ENCODE measurements at regions not wholly inside any gene's neighbourhood (a gene's known extent, or its start where the extent isn't known, plus 50 kb on each side); places are given as distances from the start of the nearest gene placed in this dataset.
"Not testable (repeated sequence)": the region's sequence is repeated elsewhere in the genome, so short reads cannot be mapped to it uniquely, and the experiment has no call there.

GRCh38 chr5:63101870-63102269 lies 523.3 kb downstream of the LRRC70 start:
- no CpG with 5 or more reads among the region's 1 CpG for WGBS (ENCODE audit: insufficient coverage)
- no peaks in the 10 kb centered on the region for H3K27me3 ChIP-seq (ENCODE audit: control insufficient read depth, insufficient read depth, low read length)
- no peaks in the 10 kb centered on the region for H3K36me3 ChIP-seq (ENCODE audit: control insufficient read depth, insufficient read depth, low read length)
- H3K9me3 ChIP-seq (ENCODE audit: control insufficient read depth, insufficient read depth, low read length): peaks cover 1% of the 10 kb centered on the region
- no peaks in the 10 kb centered on the region for H3K4me1 ChIP-seq (ENCODE audit: control insufficient read depth, insufficient read depth, low read length)
- no peak overlapping the region for H3K27ac ChIP-seq (ENCODE audit: low read depth, low read length)
- no peak for DNase-seq (ENCODE audit: low read depth in 4 of 6, low spot score in 6 of 6)
- no peak overlapping the region for H3K4me3 ChIP-seq (ENCODE audit: low read depth, low read length)

GRCh38 chr5:63097286-63097685 lies 518.7 kb downstream of the LRRC70 start:
- H3K9me3 ChIP-seq (ENCODE audit: control insufficient read depth, insufficient read depth, low read length): peaks cover 1% of the 10 kb centered on the region
- no peaks in the 10 kb centered on the region for H3K4me1 ChIP-seq (ENCODE audit: control insufficient read depth, insufficient read depth, low read length)
- H3K36me3 ChIP-seq (ENCODE audit: control insufficient read depth, insufficient read depth, low read length): no peaks in the 10 kb centered on the region
- peak overlapping the region; percentile 25 for H3K27ac ChIP-seq (ENCODE audit: low read depth, low read length)
- no peak overlapping the region for H3K4me3 ChIP-seq (ENCODE audit: low read depth, low read length)
- no peaks in the 10 kb centered on the region for H3K27me3 ChIP-seq (ENCODE audit: control insufficient read depth, insufficient read depth, low read length)
- no peak for DNase-seq (ENCODE audit: low read depth in 4 of 6, low spot score in 6 of 6)
- no CpG with 5 or more reads among the region's 1 CpG for WGBS (ENCODE audit: insufficient coverage)

DNA sequence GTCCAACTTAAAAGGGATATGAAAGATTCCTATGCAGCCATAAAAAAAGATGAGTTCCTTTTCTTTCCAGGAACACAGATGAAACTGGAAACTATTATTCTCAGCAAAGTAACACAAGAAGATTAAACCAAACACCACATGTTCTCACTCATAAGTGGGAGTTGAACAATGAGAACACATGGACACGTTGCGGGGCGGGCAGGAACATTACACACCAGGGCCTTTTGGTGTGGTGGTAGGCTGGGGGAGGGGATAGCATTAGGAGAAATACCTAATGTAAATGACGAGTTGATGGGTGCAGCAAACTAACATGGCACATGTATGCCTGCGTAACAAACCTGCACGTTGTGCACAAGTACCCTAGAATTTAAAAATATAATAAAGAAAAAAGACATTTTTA lies 516.1 kb downstream of the LRRC70 start:
- no peak overlapping the region for H3K27ac ChIP-seq (ENCODE audit: low read depth, low read length)
- peaks cover 1% of the 10 kb centered on the region for H3K9me3 ChIP-seq (ENCODE audit: control insufficient read depth, insufficient read depth, low read length)
- H3K4me1 ChIP-seq (ENCODE audit: control insufficient read depth, insufficient read depth, low read length): no peaks in the 10 kb centered on the region
- no peak for DNase-seq (ENCODE audit: low read depth in 4 of 6, low spot score in 6 of 6)
- 90% methylated on average over 2 of the region's 6 CpGs for WGBS (ENCODE audit: insufficient coverage)
- H3K36me3 ChIP-seq (ENCODE audit: control insufficient read depth, insufficient read depth, low read length): no peaks in the 10 kb centered on the region
- no peak overlapping the region for H3K4me3 ChIP-seq (ENCODE audit: low read depth, low read length)
- no peaks in the 10 kb centered on the region for H3K27me3 ChIP-seq (ENCODE audit: control insufficient read depth, insufficient read depth, low read length)

GRCh38 chr5:63089147-63089546 lies 510.5 kb downstream of the LRRC70 start:
- Histone ChIP-seq H3K27me3 (ENCODE audit: control insufficient read depth, insufficient read depth, low read length) (no peaks in the 10 kb centered on the region), H3K9me3 (ENCODE audit: control insufficient read depth, insufficient read depth, low read length) (no peaks in the 10 kb centered on the region), H3K36me3 (ENCODE audit: control insufficient read depth, insufficient read depth, low read length) (no peaks in the 10 kb centered on the region), H3K4me3 (ENCODE audit: low read depth, low read length) (no peak overlapping the region), H3K4me1 (ENCODE audit: control insufficient read depth, insufficient read depth, low read length) (no peaks in the 10 kb centered on the region), H3K27ac (ENCODE audit: low read depth, low read length) (no peak overlapping the region)
- no peak for DNase-seq (ENCODE audit: low read depth in 4 of 6, low spot score in 6 of 6)
- 80% methylated on average over 1 of the region's 1 CpG for WGBS (ENCODE audit: insufficient coverage)

DNA sequence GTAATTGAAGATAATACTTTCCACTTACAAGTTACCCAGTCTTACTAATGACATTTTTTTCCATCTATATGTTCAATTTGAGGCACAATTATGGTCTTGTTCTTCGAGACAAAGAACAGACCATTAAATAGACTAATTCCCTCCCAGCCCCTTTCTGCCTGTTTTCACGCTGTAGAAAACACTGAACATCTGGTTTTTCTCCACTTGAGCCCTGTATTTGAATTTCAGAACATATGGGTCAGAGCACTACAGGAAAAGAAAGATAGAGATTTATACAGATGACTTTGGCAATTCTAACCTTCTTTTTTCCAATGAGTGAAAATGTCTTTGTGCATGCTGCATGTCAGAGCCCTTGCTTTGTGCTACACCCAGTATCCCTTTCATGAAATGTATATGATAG lies 506.9 kb downstream of the LRRC70 start:
- Histone ChIP-seq H3K27me3 (ENCODE audit: control insufficient read depth, insufficient read depth, low read length) (no peaks in the 10 kb centered on the region), H3K9me3 (ENCODE audit: control insufficient read depth, insufficient read depth, low read length) (no peaks in the 10 kb centered on the region), H3K4me3 (ENCODE audit: low read depth, low read length) (no peak overlapping the region), H3K36me3 (ENCODE audit: control insufficient read depth, insufficient read depth, low read length) (no peaks in the 10 kb centered on the region), H3K4me1 (ENCODE audit: control insufficient read depth, insufficient read depth, low read length) (no peaks in the 10 kb centered on the region), H3K27ac (ENCODE audit: low read depth, low read length) (peak overlapping the region; percentile 70)
- no CpG with 5 or more reads among the region's 2 CpGs for WGBS (ENCODE audit: insufficient coverage)
- peak in 1 of 6 donors; percentile 70 for DNase-seq (ENCODE audit: low read depth in 4 of 6, low spot score in 6 of 6)

DNA sequence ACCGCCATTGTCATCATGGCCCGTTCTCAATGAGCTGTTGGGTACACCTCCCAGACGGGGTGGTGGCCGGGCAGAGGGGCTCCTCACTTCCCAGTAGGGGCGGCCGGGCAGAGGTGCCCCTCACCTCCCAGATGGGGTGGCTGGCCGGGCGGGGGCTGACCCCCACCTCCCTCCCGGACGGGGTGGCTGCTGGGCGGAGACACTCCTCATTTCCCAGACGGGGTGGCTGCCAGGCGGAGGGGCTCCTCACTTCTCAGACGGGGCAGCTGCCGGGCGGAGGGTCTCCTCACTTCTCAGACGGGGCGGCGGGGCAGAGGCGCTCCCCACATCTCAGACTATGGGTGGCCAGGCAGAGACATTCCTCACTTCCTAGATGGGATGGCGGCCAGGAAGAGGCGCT lies 505.1 kb downstream of the LRRC70 start:
- 100% methylated on average over 14 of the region's 22 CpGs for WGBS (ENCODE audit: insufficient coverage)
- not testable (repeated sequence) for H3K27me3 ChIP-seq (ENCODE audit: control insufficient read depth, insufficient read depth, low read length); H3K4me1 ChIP-seq (ENCODE audit: control insufficient read depth, insufficient read depth, low read length); DNase-seq (ENCODE audit: low read depth in 4 of 6, low spot score in 6 of 6); H3K9me3 ChIP-seq (ENCODE audit: control insufficient read depth, insufficient read depth, low read length); H3K36me3 ChIP-seq (ENCODE audit: control insufficient read depth, insufficient read depth, low read length); H3K27ac ChIP-seq (ENCODE audit: low read depth, low read length); H3K4me3 ChIP-seq (ENCODE audit: low read depth, low read length)

DNA sequence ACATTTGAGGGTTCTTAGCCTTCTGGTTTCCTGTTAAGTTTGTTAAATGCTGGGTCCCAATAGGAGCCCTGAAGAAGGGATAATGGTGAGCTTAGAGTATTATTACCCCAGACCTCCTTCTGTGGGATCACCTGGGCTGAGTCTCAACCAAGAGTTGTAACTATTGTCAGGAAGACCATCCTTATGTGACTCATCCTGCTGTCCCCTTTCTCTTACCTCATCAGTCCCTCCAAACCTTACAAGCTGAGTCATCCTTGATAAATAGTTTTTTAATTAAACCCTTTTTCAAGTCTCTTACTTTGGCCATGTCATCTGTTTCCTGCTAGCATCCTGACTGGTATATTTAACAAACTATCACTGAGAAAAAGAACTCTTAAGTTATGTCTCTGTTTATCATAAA lies 502.8 kb downstream of the LRRC70 start:
- Histone ChIP-seq H3K9me3 (ENCODE audit: control insufficient read depth, insufficient read depth, low read length) (no peaks in the 10 kb centered on the region), H3K4me1 (ENCODE audit: control insufficient read depth, insufficient read depth, low read length) (no peaks in the 10 kb centered on the region), H3K27ac (ENCODE audit: low read depth, low read length) (no peak overlapping the region), H3K36me3 (ENCODE audit: control insufficient read depth, insufficient read depth, low read length) (no peaks in the 10 kb centered on the region), H3K4me3 (ENCODE audit: low read depth, low read length) (no peak overlapping the region), H3K27me3 (ENCODE audit: control insufficient read depth, insufficient read depth, low read length) (no peaks in the 10 kb centered on the region)
- DNase-seq (ENCODE audit: low read depth in 4 of 6, low spot score in 6 of 6): no peak

GRCh38 chr5:63070001-63070400 lies 491.4 kb downstream of the LRRC70 start:
- WGBS (ENCODE audit: insufficient coverage): 30% methylated on average over 3 of the region's 3 CpGs
- Histone ChIP-seq H3K27ac (ENCODE audit: low read depth, low read length) (no peak overlapping the region), H3K4me1 (ENCODE audit: control insufficient read depth, insufficient read depth, low read length) (no peaks in the 10 kb centered on the region), H3K27me3 (ENCODE audit: control insufficient read depth, insufficient read depth, low read length) (no peaks in the 10 kb centered on the region), H3K36me3 (ENCODE audit: control insufficient read depth, insufficient read depth, low read length) (no peaks in the 10 kb centered on the region), H3K4me3 (ENCODE audit: low read depth, low read length) (no peak overlapping the region), H3K9me3 (ENCODE audit: control insufficient read depth, insufficient read depth, low read length) (no peaks in the 10 kb centered on the region)
- no peak for DNase-seq (ENCODE audit: low read depth in 4 of 6, low spot score in 6 of 6)

DNA sequence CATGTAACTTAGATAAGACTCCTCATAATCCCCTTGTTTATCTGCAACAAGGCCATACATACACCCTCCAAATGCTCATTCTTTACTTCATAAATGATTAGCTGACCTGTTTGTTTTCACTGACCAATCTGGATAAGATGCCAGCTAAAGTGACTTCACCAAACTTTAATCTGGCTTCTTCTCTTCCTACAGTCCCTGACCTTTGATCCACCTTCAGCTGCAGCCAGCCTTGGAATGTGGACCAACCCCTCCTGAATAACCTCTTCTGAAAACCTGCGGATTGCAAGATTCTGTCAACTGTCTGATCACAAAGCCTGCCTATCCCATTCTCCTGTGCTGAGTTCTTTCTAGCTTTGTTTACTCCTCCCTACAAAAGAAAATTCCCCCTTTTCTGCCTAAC lies 476.8 kb downstream of the LRRC70 start:
- no peak overlapping the region for H3K27ac ChIP-seq (ENCODE audit: low read depth, low read length)
- no peak for DNase-seq (ENCODE audit: low read depth in 4 of 6, low spot score in 6 of 6)
- no peak overlapping the region for H3K4me3 ChIP-seq (ENCODE audit: low read depth, low read length)
- H3K36me3 ChIP-seq (ENCODE audit: control insufficient read depth, insufficient read depth, low read length): no peaks in the 10 kb centered on the region
- WGBS (ENCODE audit: insufficient coverage): 75% methylated on average over 1 of the region's 1 CpG
- no peaks in the 10 kb centered on the region for H3K9me3 ChIP-seq (ENCODE audit: control insufficient read depth, insufficient read depth, low read length)
- no peaks in the 10 kb centered on the region for H3K27me3 ChIP-seq (ENCODE audit: control insufficient read depth, insufficient read depth, low read length)
- H3K4me1 ChIP-seq (ENCODE audit: control insufficient read depth, insufficient read depth, low read length): no peaks in the 10 kb centered on the region

DNA sequence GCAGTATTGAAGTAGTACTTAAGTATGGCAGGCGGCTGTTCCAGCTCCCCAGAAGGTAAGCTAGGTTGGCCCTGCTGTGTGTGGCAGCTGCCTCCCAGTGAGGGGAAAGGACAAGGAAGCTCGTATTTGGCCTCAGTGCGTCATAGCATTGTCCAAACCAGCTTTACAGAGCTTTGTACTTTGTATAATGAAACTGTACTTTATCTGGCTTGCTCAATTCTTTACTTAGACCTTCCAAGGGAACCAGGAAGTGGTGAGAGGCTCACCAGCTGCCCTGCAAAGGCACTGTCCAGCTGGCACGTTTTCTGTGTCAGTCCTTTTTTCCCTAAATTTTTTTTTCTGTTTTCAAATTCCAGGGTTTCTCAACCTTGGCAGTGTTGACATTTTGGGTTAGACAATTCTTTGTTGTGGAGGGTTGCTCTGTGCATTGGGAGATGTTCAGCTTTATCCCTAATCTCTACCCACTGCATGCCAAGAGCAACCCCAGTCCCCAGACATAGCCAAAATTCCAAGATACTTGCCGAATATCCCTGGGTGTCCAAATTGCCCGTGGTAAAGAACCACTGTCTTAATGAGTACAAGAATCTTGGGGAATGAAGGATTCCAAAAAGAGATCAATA lies 474.5 kb downstream of the LRRC70 start:
- Histone ChIP-seq H3K27ac (ENCODE audit: low read depth, low read length) (no peak overlapping the region), H3K36me3 (ENCODE audit: control insufficient read depth, insufficient read depth, low read length) (no peaks in the 10 kb centered on the region), H3K4me1 (ENCODE audit: control insufficient read depth, insufficient read depth, low read length) (no peaks in the 10 kb centered on the region), H3K27me3 (ENCODE audit: control insufficient read depth, insufficient read depth, low read length) (no peaks in the 10 kb centered on the region), H3K4me3 (ENCODE audit: low read depth, low read length) (no peak overlapping the region), H3K9me3 (ENCODE audit: control insufficient read depth, insufficient read depth, low read length) (no peaks in the 10 kb centered on the region)
- peak in 1 of 6 donors; percentile 15 for DNase-seq (ENCODE audit: low read depth in 4 of 6, low spot score in 6 of 6)
- WGBS (ENCODE audit: insufficient coverage): 67% methylated on average over 1 of the region's 6 CpGs

All from spinal cord (tissue), 9 donors.